ENCODE measurements at regions not wholly inside any gene's neighbourhood (a gene's known extent, or its start where the extent isn't known, plus 50 kb on each side); places are given as distances from the start of the nearest gene placed in this dataset.

DNA sequence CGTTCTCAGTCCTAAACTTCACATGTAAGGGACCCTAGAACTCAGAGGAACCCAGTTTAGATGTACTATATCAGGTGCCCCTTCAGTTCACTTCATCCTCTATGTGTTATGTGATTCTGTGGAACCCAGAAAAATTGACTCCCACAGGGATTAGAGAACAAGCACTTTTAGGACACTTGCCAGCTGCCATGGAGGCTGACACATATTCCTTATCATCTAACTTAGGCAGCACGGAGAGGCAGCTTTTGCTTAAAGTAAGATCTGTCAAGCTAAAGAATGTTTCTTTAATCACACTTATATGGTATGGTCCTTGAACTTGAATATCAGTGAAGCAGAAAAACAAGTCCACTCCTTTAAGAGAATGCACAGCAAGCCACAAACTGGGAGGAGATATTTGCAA, 701.5 kb upstream of the ID4 start:
- DNase-seq = no peak

DNA sequence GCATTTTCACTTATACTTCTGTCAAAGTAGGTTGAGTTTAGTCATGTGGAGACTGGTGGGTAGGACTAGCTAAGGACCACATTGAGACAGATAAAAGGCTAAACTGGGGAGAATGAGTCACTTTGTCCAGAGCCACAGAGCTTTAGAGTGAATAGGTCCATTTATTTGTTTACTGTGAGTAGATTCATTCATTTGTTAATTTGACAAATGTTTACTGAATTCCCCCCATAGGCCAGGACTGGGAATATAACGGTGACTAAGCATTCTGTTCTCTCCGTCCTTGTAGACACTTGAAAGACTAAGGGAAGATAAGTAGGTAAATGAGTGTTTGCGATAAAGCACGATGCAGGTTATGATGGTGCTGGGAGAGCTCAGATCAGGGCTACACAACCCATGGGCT, 699.7 kb upstream of the ID4 start:
- no peak for DNase-seq

DNA sequence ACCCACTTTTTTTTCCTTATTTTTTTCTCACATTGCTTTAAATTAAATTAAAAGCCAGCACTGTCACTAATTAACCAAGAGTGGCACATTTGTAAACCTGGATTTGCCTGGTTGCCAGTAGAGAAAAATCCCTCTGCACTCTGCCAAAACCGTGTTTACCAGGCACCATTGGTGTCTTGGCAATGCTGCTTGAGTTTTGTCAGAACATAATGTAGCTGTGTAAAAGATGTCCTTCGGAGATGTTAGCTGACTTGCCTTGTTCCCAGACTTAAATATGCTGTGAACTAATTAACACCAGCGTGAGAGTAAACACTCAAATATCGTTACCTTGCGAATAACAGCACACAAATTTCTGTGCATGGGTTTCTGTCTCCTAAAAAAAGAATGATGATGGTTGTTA, 694.9 kb upstream of the ID4 start:
- peak in 13 of 56 donors; percentile 0 to 26 (median 9) for DNase-seq

DNA sequence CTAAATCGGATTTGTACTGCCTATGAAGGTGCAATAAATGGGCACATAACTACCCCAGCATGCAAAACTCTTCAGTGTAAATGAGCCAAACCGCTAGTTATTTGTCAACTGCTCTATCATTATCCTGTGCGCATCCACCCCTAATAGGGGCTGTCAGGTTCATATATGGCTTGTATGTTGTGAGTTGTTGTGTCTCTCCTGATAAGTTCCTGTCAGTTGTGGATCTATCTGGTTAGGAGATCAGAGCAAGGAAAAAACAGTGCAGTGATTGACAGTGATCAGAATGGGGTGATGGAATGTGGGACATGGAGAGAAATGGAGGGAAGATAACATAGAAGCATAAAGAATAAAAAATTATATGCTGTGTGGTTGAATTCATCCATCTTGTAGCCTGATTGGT, 686.9 kb upstream of the ID4 start:
- no peak for DNase-seq

DNA sequence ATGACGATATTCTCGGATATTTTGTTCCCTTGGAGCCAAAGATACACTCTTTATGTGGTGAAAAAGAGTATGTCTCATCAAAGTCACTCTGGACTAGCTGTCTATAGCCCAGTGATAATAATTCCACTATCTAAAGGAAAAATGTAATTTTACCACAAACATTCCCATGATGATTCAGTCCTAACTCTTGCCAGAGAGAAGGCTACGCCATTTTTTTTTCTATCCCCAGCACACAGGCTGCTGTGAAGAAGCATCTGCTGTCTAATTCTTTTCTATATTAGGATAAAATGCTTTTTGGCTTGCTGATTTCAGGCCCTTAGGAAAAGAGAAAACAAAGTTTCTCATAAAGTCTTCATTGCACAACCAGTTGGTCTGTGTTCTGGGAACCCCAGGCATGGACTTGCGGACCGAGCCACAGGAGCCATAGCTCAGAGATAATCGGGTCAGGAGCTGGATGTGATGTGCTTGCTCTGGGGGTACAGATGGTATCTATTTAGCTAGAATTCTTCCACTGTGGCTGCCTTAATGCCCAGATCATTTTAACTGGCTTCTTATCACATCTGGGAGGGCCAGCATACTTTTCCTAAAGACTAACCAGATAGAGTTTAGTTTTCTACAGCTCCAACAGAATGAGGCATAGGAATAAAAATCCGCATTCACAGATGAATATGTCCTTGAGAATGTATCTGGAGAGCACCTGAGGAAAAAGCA, 683.7 kb upstream of the ID4 start:
- DNase-seq = no peak

DNA sequence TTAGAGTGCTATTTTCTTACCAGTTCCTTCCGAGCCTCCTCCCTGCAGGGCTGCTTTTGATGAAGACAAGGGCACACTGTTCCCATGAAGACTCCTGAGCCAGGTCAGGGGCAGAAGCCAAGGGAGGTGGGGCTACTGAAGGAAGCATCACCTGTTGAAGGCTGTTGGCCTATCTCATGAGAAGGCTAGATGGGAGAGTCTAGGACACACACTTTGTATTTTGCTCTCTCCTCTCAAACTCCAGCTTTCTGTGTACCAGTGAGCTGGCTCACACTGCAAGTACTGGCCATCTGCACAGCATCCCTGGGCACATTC, 683.2 kb upstream of the ID4 start:
- DNase-seq = no peak

DNA sequence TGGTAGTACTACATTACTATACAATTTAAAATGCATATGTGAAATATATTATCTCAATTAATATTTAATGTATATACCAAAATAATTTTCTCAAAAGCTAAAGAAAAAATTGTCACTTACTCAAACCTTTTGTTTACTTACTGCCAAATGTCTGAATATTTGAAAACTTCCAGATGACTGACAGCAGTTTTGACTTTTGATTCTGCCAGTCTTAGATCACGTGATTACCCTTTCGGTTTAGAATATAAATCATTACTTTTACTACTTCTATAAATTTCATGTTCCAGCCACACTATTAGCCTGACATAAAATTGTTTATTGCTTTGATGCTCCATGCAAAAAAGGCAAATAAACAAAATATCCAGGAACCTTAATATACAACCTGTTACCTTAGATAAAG, 680.7 kb upstream of the ID4 start:
- DNase-seq = no peak

DNA sequence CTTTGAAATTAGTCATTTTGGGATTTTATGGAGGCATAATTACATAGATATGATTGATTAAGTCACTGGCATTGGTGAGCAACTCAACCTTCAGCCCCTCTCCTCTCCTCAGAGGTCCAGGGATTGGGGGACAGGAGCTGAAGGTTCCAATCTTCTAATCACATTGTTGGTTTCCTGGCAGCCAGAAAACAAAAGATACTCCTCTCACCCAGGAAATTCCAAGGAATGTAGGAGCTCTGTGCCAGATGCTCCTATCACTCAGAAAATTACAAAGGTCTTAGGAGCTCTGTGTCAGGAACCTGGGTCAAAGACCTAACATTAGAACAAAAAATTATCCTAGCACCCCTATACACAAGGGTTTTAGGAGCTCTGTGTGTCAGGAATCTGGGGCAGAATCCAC, 679.7 kb upstream of the ID4 start:
- no peak for DNase-seq

DNA sequence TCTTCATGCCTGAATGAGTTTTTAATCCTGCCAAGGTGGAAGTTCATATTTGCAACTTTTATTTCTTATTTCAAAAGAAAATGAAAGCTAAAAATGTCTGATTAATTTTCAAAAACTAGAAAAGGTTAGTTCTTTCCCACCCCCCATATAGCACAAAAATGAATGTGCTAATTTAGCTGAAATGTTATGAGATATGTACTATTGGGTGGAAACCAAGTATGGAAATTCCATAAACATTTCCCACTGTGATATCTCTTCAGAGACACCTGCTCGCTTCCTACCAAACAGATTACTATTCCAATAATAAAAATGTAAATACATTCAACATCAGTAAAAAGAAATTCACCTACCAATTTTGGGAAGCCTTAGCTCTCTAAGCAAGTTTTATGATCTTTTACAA, 678.6 kb upstream of the ID4 start:
- no peak for DNase-seq

DNA sequence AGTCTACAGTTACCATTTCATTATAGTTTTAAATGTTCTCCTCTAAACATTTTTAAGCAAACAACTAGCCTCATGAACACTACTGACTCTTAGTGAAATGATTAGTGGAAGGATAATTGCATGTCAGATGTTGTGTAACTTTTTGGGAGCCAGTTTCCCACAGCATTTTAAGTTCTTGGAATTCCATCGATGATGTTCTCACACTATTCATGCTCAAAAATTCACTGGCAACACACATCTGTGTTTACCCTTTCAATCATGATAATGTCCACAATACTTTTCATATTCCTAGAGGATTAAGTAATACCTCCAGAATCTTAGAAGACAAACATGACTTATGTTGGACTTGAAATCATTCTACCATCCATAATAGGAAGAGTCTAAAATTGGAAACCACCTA, 678.1 kb upstream of the ID4 start:
- no peak for DNase-seq

DNA sequence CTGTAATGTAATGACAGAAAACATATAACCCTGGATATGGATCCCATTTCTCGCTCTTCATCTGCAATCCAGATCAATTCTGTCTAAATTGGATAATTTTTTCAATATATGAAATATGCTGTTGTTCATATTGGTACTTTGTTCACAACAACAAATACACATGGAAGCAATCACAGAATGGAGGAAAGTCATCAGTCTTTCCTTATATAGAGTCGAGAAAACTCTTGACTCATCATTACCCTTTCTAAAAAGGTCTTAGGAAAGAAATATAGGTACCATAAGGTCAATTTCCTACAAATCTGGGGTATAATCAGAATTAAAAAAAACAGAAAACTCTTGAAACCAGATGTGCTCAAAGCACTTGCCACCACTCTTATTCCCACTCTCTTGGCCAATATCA, 677.6 kb upstream of the ID4 start:
- DNase-seq = no peak

DNA sequence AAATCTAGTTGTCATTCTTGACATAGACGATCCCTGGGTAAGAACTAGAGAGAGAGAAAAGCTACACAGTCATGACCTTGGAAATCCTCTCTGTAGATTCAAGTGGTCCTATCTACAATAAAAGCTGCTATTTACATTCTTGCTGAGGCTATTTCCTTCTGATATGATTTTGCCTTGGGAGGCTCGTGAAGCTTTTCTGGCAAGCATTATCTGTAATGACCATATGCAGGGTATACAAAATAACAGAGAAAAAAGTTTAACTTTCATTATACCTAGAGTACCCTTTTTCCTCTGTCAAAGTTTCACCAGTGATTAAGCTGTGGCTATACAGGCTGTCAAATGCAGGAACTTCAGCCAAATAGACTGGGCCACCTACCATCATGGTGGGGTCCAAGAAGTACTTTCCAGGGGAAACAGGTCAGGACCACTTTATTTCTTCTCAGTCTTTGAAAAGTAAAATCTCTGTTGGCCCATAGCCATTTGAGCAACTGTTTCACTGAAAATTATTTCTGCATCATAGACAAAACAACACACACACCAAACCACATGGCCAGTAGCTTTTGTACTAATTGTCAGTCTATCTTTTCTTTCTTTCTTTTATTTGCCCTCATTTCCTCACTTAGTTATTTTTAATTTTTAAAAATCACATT, 677.0 kb upstream of the ID4 start:
- no peak for DNase-seq

DNA sequence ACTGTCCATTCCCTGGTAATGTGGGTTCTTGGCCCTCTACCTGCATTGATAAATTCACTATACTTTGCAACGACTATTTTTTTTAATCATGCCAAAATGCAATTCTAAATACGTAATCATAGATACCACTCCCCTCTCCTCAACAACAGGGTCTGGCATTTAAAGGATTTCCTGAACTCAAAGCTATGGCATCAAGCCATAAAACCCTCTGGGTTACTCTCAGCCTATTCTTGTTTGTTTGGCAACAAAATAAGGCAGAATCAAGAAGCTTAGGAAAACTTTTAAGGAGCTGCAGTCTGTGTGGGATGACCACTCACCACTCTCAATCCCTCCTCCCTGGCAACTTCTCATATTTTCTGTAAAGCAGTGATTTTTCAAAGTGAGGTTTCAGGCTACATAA, 669.9 kb upstream of the ID4 start:
- no peak for DNase-seq

DNA sequence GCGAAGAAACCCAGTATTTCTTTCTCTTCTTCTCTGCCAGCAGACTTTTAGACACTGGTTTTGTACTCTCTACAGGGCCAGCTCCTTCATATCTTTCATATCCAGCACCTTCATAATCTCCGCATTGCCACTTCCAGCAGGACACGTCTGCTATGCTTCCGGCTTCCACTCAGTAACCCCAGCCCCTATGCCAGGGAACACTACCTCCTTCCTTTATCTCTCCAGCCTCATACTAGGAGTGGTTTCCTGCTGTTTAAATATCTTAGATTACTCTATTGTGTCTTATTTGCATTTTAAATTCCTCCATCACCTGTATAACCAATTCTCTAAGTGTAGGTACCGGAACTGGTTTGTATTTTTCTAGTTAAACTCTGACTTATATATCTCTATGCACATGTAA, 667.8 kb upstream of the ID4 start:
- DNase-seq = no peak

DNA sequence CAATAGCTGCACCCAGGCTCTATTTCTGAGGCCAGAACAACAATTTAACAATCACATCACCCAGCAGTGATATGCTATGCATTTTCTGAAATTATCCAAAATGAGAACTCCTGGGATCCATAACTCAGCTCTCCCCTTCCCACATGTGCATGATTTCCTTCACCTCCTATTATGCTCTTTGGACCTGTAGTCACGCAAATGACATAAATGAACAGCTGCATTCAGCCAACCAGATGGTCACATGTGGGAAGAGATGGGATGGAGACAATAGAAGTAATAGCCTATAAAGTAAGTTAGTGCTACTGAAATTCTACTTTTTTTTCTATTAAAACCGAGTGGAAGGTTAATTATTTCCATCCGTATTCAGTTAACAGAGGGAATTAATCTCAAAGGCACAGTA, 662.1 kb upstream of the ID4 start:
- DNase-seq = no peak

DNA sequence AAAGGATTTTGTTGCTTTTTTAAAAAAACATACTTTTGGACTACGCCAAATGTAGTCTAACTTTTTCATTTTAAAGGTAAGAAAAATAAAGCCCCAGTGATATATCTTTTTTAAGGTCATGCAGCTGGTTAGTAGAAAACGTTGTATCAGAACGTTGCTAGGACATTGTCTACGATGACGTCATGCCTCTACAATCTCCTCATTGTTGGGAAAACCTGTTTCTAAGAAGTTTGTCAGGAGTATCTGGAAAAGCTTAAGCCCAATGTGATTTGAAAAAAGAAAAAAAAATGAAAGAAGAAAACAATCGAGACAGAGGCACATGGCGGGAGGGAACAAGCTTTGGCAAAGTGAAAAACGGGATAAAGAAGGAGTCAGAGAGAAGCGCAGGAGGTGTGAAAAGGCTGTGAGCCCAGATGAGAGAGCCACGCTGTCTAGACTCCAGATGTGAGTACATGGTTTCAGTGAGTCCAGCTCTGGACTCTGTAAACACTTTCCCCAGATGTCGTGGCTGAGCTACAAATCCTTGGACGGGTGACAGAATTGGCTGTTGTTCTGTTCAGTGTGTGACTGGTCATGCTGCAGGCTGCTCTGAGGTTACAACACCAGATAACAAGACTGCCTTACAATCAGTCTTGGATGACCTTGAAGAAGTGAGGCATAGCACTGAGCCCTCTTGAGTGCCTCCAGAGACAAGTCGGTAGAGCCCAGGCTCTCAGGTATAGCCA, 656.7 kb upstream of the ID4 start:
- peak in 22 of 56 donors; percentile 0 to 39 (median 4) for DNase-seq

DNA sequence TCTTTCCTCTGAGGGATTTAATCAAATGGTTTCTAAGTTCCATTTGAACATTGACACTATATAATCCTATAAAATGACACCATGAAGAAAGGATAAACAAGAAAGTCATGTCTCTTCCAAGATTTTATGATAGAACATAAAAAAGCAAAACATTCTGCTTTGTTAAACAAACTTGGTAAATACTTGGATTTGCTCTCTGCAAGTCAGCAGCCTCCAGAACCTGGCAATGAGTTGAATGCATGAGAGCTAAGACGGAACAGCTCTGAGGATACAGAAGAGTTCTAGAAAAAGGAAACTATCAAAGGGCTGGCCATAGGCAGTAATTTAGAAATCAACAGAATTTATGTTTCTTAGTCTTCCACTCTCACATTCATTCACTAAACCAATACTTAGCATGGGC, 656.0 kb upstream of the ID4 start:
- DNase-seq = no peak

DNA sequence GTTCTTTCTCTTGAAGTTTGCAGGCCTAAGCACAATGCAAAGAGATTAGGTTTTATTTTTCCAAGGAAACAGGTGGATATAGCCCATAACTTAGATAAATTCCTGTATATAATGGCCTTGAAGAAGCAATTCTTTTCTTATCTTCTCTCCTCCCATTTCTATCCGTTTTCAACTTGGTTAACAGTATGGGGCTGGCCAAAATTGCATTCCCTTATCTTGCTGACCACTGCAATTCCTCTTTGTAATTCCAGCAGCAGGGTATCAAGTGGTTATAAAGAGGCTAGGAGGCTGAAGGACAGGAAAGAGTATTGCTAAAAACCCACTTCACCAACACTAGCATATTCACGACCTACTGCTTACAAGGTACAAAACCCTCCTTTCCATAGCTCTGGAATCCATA, 643.5 kb upstream of the ID4 start:
- DNase-seq = no peak

DNA sequence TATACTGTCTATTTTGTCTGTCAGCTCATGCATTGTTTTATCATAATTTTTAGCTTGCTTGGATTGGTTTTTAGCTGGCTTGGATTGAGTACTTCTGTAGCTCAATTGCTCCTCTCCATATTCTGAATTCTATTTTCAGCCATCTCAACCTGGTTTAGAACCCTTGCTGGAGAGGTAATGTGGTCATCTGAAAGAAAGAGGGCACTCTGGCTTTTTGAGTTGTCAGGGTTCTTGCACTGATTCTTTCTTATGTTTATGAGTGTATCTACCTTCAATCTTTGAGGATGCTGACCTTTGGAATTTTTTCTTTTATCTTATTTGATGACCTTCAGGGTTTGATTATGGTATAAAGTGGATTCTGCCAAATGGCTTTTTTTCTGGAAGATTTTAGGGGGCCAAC, 632.7 kb upstream of the ID4 start:
- no peak for DNase-seq

DNA sequence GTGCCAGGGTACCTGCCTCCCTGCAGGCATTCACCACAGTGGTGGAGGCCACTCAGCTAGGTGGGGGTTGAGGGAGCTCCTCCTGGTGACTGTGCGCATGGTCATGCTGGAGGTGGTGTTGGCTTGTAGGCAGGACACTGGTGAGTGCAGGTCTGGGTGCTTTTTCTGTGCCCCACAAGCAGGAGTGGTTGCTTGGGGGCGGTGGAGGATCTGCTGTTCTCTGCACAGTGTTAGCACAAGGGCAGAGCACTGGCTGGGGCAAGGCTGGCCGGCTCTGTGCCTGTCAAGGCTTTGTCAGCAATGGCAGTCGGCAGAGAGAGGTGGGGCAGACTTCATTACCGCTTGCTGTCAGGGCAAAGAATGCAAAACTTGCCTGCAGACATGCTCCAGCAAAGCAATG, 632.1 kb upstream of the ID4 start:
- DNase-seq = no peak

DNA sequence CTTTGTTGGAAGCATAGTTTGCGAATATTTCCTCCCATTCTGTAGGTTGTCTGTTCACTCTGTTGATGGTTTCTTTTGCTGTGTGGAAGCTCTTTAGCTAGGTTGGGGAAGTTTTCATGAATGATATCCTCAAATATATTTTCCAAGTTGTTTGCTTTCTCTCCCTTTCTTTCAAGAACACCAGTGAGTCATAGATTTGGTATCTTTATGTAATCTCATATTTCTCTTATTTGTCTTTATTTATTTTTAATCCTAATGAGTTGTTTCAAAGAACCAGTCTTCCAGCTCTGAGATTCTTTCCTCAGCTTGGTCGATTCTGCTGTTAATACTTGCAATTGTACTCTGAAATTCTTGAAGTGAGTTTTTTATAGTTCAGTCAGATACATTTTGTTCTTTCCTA, 628.0 kb upstream of the ID4 start:
- DNase-seq = no peak

DNA sequence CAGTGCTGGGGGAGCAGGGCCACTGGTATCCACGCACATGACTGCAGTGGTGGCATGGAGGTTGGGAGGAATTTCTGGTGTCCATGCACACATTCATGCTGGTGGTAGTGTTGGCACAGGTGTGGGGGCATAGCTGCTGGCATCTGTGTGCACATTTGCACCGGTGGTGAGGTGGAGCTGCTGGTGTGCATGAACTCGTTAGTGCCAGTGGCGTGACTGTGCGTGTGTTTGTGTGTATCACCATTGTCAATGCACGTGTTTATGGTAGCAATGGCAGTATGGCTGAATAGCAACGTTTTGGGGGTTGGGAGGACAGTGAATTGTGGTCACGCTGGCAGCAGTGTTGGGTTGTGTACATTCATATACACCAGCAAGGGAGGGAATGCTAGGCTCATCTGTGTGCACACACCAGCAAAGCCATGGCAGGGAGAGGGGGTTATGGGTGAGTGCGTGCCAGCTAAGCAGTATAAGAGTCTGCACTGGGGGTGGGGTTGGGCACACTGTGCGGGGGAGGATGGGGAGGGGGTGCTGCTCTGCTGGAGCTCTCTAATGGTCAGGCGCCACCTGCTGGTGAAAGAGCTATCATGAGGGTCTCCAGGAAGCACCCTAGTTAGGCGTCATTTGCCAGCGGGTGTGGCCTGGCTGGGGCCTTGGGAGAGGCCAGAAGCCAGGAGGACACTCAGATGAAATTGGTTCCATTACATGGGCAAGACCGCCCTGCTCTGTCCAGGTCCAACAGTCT, 626.1 kb upstream of the ID4 start:
- peak in 11 of 56 donors; percentile 1 to 32 (median 10) for DNase-seq

Data from amygdala (tissue), 56 donors.